GM18868 (cell line): ENCODE measurements at regions not wholly inside any gene's neighbourhood (a gene's known extent, or its start where the extent isn't known, plus 50 kb on each side); places are given as distances from the start of the nearest gene placed in this dataset.

Experiments used
- ATAC-seq: cut with Tn5 transposase; IDR thresholded peaks from one replicate; pipeline ENCODE4 v1.9.1; 2021; ENCODE audit warnings: mild to moderate bottlenecking, moderate library complexity; ENCODE audit not compliant: unreplicated experiment

DNA sequence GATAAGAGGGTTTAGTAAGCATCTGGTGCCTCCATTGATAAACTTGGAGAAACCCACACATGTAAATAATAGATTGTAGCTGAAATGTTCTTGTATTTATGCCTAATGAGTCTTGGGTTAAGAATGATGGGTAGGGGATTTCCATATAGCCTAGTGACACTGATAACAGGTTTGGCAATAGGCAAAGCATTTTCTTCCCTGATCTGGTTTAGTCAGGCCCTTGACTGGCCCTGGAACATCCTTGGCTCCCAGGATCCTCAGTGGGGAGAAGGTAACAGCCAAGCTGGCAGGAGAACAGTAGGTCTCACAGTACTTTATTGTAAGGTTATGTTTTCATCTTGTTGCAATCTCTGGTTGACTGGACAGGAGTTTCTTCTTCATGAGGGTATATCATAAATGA is 228.4 kb downstream of the DIPK2A start:
- peak; percentile 75 for ATAC-seq

- no peak for ATAC-seq
Observed at GRCh38 chr3:144200466-144200865, 228.8 kb downstream of the DIPK2A start.

DNA sequence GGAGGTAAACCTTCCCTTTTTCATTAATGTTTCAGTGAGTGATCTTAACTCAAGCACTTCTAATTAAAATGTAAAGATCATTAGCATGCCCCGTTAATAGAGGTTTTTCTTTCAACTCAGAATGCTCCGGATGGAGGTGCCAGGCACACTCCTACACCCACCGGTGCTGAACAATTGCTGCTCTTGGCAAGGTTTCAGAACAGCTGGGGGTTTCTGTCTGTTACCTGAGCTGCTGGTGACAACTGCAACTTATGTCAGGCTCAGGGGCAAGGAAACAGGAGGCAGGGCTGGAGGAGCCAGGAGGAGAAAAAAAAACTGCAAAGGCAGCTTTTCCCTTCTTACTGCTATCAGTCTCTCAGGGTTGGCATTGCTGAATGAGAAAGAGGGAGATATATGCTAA is 250.1 kb downstream of the DIPK2A start:
- ATAC-seq = peak; percentile 48

GRCh38 chr3:144229330-144229729 is 257.7 kb downstream of the DIPK2A start:
- no peak for ATAC-seq

DNA sequence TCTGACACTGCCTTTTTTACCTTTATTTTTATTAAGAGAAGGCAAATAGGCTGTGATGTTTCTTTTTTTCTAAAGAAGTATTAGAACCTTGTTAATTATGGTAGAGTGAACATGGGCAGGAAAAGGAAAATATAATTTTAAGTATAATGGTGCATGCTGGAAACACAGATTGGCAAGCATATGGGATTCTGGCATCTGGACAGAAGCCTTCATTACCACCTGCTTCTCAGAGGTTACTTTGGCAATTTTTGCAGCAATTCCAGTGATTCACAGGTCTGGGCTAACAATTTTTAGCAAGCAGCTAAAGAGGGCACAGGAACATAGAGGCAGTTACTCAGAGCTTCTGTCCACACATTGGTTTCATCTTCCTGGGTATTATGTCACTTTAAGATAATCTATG is 258.3 kb downstream of the DIPK2A start:
- no peak for ATAC-seq

DNA sequence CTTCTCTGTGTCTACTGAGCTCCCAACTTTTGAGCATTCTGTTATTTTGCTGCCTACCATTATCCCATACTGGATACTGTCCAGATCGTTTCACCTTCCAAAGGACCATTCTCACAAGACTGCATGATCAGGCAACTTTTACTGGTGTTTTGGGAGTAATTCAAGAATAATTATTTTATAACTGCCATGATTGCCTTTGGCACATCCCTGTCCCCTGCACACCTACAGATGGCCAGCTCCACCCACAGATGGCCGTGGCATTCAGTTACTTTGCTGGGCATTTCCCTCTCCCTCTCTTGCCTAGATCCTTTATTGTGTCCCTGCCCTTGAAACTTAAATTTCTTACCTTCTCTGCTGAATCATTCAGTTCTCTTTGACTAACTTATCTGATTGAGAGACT is 263.9 kb downstream of the DIPK2A start:
- no peak for ATAC-seq

DNA sequence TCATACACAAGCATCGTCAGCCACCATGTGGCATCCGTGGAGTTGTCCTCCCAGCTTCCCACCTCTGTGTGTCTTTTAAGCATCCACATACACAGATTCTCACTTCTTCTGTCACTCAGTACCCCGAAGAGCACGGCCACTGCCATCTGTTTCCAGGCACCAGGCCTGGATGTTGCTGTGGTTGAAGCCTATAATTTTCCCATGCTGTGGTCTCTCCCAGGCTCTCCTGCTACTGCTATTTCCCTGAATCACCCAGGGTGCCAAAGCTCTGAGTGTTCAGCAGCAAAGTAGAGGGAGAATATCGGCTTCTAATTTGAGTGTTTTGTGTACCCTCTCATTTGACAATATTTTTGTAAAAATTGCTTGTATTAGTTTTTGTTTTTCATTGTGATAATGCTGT is 265.7 kb downstream of the DIPK2A start:
- ATAC-seq = no peak

GRCh38 chr3:144241404-144241803 is 269.8 kb downstream of the DIPK2A start:
- ATAC-seq = no peak

GRCh38 chr3:144242747-144243146 is 271.1 kb downstream of the DIPK2A start:
- no peak for ATAC-seq

- no peak for ATAC-seq
Observed at GRCh38 chr3:144244662-144245061, 273.0 kb downstream of the DIPK2A start.

DNA sequence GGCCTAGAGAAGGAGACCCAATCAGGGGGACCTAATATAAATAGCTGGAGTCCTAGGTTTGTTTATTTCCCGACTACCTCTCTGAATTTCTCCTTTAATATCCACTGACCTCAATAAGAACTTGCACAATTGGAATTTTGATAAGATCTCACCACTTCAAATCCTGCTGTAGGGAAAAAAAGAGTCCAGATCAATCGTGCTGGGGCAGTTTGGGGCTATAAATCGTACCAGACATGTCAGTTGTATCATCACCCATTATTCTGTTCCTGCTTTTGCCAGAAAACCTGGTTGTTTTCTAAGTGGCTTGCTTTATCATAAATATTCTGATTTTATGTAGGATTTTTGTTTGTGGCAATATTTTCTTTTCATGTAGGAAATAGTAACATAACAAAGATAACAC is 281.3 kb downstream of the DIPK2A start:
- ATAC-seq = no peak

DNA sequence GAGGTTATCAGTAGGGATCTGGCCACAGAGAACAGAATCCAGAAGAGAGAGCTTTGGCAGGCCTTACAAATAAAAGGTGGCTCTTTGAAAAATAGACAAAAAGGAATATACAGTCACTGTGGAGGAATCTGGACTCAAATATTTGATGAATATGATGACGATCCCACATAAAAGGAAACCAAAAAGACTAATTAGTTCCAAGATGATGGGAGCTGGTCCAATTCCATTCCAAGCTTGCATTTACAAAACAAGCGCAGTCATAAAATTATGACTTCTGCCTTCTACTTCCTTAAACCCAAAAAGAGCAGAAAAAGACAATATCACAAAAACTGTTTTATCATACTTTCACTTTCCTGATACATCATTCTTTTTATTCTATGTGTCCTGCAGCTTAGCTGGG is 285.8 kb downstream of the DIPK2A start:
- ATAC-seq = no peak

DNA sequence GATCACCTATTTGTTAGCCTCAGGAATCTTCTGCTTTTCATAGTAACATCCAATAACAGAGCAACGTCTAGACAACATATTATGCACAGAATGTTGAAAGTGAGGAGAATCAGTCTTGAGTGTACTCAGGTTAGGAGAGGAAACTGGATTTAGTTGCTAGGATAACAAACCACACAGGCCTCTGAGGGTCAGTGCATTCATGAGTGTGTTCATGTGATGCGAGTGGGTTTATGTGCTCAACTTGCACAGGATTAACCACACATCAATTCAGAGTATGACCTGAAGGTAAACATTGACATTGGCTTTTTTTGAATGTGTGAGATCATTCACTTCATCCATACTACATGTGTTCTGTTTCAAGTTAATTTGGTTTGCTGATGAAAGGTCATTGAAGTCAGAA is 287.6 kb downstream of the DIPK2A start:
- ATAC-seq = peak; percentile 58

- ATAC-seq = no peak
Observed at GRCh38 chr3:144263706-144264105, 292.1 kb downstream of the DIPK2A start.

- no peak for ATAC-seq
Observed at GRCh38 chr3:144264350-144264749, 292.7 kb downstream of the DIPK2A start.

DNA sequence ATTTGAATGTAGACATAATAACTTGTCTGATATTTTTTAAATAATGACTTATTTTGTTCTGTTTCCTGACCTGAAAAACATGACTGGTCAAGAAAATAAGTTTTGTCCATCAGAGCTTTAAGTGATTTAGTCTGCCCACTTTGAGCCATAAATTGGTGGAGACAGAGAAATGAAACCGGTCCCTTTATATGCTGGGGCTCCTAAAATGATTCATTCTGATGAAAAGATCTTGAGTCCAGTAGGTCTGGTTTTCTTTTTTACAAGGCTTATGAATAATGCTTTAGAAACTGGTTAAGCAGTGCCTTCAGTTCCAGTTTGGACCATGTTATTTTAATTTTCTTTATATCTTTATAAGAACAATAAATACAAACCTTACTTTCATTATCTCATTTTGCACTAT is 293.2 kb downstream of the DIPK2A start:
- no peak for ATAC-seq

DNA sequence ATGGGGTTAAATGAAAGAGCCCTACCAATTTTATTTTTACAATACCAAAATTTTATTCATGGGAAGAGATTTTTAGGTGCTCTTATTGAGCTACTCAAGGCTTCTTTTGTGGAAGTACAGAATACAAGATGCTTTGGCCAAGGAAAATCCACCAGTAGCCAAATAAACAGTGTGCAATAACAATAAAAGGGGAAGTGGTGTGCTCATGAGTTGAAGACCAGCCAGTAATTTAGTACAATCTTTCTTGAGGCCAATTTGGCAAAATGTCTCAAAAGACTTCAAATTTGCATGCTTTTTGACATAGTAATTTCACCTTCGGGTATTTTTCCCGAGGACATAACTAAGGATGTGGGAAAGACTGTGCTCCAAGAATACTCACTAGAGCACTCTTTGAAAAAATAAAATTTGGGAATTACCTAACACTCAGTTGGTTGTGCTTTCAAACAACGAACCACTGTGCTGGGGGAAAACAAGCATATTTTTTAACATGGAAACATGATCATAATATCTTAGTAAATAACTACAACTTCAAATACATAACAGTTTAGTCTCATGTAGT is 294.0 kb downstream of the DIPK2A start:
- no peak for ATAC-seq

DNA sequence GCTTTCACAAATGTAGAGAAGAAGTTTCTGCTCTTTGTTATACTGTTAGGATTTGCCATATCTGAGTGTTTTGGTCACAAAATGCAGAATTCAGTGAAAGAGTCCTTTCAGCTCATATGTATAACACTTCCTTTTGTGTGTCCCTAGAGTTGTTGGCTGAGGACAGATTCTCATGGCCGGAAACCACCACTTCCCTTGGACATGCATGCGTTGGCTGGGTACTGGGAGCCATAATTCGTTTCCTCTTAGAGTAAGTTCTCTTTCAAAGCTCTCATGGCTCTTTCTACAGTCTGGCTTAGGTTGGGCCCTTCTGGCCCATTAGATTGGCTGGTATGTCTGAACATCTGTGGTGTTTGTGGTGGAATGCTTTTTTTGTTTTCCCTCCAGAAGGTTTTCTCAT is 298.5 kb downstream of the DIPK2A start:
- ATAC-seq = no peak

DNA sequence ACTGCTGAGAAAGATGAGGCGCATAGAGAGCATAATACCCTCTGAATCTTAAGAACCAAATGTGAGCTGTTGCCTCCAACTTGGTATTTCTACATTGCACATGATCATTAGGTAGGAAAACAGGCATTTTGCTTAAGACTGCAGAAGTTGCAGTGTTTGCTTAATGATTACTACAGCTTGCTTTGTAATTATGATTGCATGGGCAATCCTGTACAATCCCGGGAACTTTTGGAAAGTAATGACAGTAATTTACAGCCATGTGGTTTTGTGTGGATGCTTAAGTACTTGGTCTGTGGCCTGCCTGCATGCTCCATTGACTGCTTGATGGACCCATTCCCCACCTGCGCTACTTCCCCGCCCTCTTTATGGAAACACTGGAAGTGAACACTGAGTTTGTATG is 301.1 kb downstream of the DIPK2A start:
- no peak for ATAC-seq

DNA sequence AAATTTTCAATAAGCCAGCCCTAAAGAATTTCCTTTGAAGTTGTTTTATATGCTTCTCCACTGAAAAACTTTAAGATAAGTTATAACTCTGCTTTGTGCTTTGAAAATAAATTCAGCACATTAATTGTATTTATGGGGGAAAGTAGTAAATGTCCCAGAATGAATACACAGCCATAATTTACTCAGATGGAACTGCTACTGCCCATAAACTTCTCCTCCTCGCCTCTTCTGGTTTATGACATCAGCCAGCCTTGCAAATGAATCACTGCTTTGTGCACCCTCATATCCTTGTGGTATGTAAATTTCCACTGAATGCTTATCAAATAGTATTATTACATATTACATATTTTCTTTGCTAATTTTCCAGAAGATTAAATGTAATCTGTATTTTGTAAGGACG is 302.0 kb downstream of the DIPK2A start:
- ATAC-seq = no peak

GRCh38 chr3:144275005-144275404 is 303.4 kb downstream of the DIPK2A start:
- no peak for ATAC-seq

DNA sequence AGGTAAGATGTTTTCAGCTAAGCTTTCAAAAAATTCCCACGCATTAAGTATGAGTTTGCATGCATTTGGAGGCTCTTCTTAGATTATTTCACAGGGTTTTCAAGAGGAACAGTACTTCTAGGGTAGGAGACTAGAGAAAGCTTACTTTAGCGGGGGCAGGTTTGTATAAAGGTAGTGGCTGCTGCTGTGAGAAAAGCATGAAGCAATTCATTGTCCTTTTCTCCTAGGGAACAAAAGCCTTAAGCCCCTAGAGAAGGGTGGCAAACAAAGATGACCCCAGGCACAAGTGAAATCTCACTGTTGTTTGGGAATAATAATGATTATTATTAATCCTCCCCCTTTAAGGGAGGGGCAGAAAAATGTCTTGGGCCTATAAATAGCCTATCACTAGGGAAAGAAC is 310.7 kb downstream of the DIPK2A start:
- no peak for ATAC-seq

DNA sequence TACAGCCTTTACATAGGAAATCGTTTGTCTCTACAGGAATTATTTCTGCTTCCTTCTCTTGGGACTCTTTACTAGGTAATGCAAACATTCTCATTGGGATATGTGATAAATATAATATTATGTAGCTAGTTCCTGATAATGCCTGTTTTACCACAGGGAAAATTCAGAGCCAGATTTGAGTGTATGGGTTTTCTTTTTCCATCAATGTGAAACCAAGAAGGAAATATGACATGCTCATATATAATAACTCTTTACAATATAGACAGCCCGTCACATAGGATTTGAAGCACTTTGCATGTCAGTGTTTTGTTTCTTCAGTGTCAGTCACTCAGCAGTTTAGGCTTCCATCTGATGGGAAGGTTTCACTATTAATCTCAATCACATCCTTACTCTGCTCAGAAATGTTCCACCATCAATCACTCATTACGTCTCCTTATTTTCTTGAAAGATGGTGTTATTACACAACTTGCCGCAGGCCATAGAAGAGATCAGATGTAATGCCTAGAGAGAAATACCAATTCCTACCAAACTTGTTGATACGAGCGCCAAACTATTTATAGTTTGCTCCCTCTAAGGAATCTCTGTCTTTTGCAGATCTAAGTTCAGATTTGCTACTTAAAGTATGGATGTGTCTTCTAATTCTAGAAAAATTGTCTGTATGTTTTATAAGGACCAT is 314.8 kb downstream of the DIPK2A start:
- no peak for ATAC-seq
